K562 (cell line): ENCODE measurements at regions not wholly inside any gene's neighbourhood (a gene's known extent, or its start where the extent isn't known, plus 50 kb on each side); places are given as distances from the start of the nearest gene placed in this dataset.

ENCODE experiments used
- ATAC-seq: fragments of 200-7000 bp; cut with Tn5 transposase; 3 replicates; pipeline ENCODE4 v1.9.1; 2020; ENCODE audit warnings: moderate library complexity
- BruUV-seq: library from RNA; stranded (reverse); fragments of 400-500 nt; replicated peaks from 2 replicates; lab custom pipeline; 2021; lab: Mats Ljungman, UMichigan
- CTCF ChIA-PET: fragments of 300-600 bp; formaldehyde crosslinking; extraction: SDS; loops from one replicate; lab custom pipeline; 2021; ENCODE audit warnings: low intra/inter-chr PET ratio; lab: Yijun Ruan, JAX
- POLR2A ChIA-PET: fragments of 300-600, 350-650 bp; sonication (Branson Sonifier 250); formaldehyde crosslinking; extraction: SDS; loops from one replicate; lab custom pipeline; 2021; ENCODE audit warnings: antibody characterized with exemption, inconsistent platforms; lab: Yijun Ruan, JAX
- DNase-seq, 4 experiments: peaks; one replicate each; pipeline versions ENCODE4 v3.0.0 to v3.0.0-alpha.2; 2011 to 2018; ENCODE audit warnings: low spot score in 3 of 4, mixed read lengths in 3 of 4; ENCODE audit errors: extremely low read depth in 1 of 4
- FAIRE-seq: peaks from 2 replicates; lab custom pipeline; 2011; peaks lifted over from hg19 to GRCh38; lab: Jason Lieb, UNC
- H2AFZ ChIP-seq: 2 replicates; pipeline ENCODE4 v1.6.0; 2011; ENCODE audit warnings: low read depth, low read length, control low read depth, inconsistent platforms
- H3K27ac ChIP-seq: fragments of 200-600 bp; 3 replicates; pipeline ENCODE4 v1.8.0; 2011; ENCODE audit warnings: low read depth, mild to moderate bottlenecking, control low read depth, inconsistent platforms, low read length, moderate library complexity, mixed read lengths; ENCODE audit errors: extremely low read depth
- H3K27me3 ChIP-seq, 2 experiments: fragments of 300-600 bp in 1 of 2; 2 replicates in 1 of 2; 3 replicates in 1 of 2; pipeline versions ENCODE4 v1.6.0 to v1.8.0; 2011; ENCODE audit warnings: inconsistent platforms in 2 of 2, low read length in 2 of 2, mild to moderate bottlenecking in 1 of 2, mixed read lengths in 1 of 2, moderate library complexity in 1 of 2; ENCODE audit not compliant: control insufficient read depth in 2 of 2, insufficient read depth in 2 of 2
- H3K36me3 ChIP-seq: fragments of 300-600 bp; 3 replicates; pipeline ENCODE4 v1.8.0; 2011; ENCODE audit warnings: mild to moderate bottlenecking, low read length, inconsistent platforms; ENCODE audit not compliant: control insufficient read depth, insufficient read depth
- H3K4me1 ChIP-seq, 2 experiments: fragments of 200-600 bp in 1 of 2; replicated peaks in 1 of 2; 2 replicates in 1 of 2; 3 replicates in 1 of 2; pipeline versions ENCODE4 v1.5.1 to v1.8.0; 2011; ENCODE audit warnings: inconsistent platforms in 2 of 2, low read length in 2 of 2, mild to moderate bottlenecking in 1 of 2, mixed read lengths in 1 of 2, moderate library complexity in 1 of 2; ENCODE audit not compliant: control insufficient read depth in 2 of 2, insufficient read depth in 2 of 2
- H3K4me2 ChIP-seq: 2 replicates; pipeline ENCODE4 v1.6.1; 2011; ENCODE audit warnings: low read length, control low read depth, inconsistent platforms, mixed read lengths; ENCODE audit not compliant: insufficient read depth
- H3K4me3 ChIP-seq: fragments of 200-600 bp; sonication (generic), shearing (Covaris generic); 2 replicates; pipeline ENCODE4 v1.5.1; 2016; ENCODE audit warnings: control low read depth, inconsistent platforms
- H3K79me2 ChIP-seq: fragments of 200-600 bp; 3 replicates; pipeline ENCODE4 v1.8.0; 2011; ENCODE audit warnings: low read length, inconsistent platforms; ENCODE audit not compliant: control insufficient read depth, insufficient read depth
- H3K9ac ChIP-seq, 2 experiments: 2 replicates each; pipeline versions ENCODE4 v1.6.0 to v1.6.1; 2011; ENCODE audit warnings: low read depth in 2 of 2, low read length in 2 of 2, control low read depth in 1 of 2, inconsistent platforms in 1 of 2, mild to moderate bottlenecking in 1 of 2, mixed read lengths in 1 of 2; ENCODE audit not compliant: insufficient read depth in 1 of 2
- H3K9me1 ChIP-seq: one replicate; pipeline ENCODE4 v1.6.0; 2011; ENCODE audit warnings: inconsistent platforms, mild to moderate bottlenecking, low read length, moderate library complexity; ENCODE audit not compliant: control insufficient read depth, insufficient read depth
- H3K9me3 ChIP-seq: replicated peaks from 2 replicates; pipeline ENCODE4 v1.5.1; 2011; ENCODE audit warnings: low read depth, low read length, inconsistent platforms; ENCODE audit not compliant: control insufficient read depth, insufficient read depth
- H4K20me1 ChIP-seq: replicated peaks from 2 replicates; pipeline ENCODE4 v1.6.1; 2011; ENCODE audit warnings: low read length, inconsistent platforms, mixed read lengths; ENCODE audit not compliant: control insufficient read depth, insufficient read depth
- CBFA2T2 ChIP-seq: fragments of 450-650 bp; conservative IDR thresholded peaks from 2 replicates; pipeline ENCODE4 v1.6.1; 2017; ENCODE audit warnings: mild to moderate bottlenecking
- DNMT1 ChIP-seq: fragments of 450-650 bp; IDR thresholded peaks from 2 replicates; pipeline ENCODE4 v1.6.1; 2016; ENCODE audit warnings: antibody characterized with exemption, mild to moderate bottlenecking
- EP400 ChIP-seq: fragments of 450-650 bp; IDR thresholded peaks from 2 replicates; pipeline ENCODE4 v1.6.1; 2017; ENCODE audit warnings: antibody characterized with exemption, mild to moderate bottlenecking, moderate library complexity
- MTA1 ChIP-seq: fragments of 450-650 bp; IDR thresholded peaks from 2 replicates; pipeline ENCODE4 v1.6.1; 2017; ENCODE audit warnings: borderline replicate concordance
- MYNN ChIP-seq, 2 experiments: sonication (generic); formaldehyde crosslinking in 1 of 2; IDR thresholded peaks; 2 replicates each; pipeline versions ENCODE4 v1.5.0 to v1.6.1; 2016 to 2020; ENCODE audit warnings: antibody characterized with exemption in 1 of 2, missing genetic modification reagents in 1 of 2
- PML ChIP-seq: IDR thresholded peaks from 2 replicates; pipeline ENCODE4 v1.6.1; 2012; ENCODE audit warnings: low read length, inconsistent platforms
- SLC30A9 ChIP-seq: fragments of 250-450 bp; sonication (Bioruptor Pico); IDR thresholded peaks from 2 replicates; pipeline ENCODE4 v1.8.0; 2022; ENCODE audit warnings: mild to moderate bottlenecking, moderate library complexity
- SNRNP70 ChIP-seq: fragments of 200-400 bp; formaldehyde crosslinking; optimal IDR thresholded peaks from 2 replicates; pipeline ENCODE3; 2017; ENCODE audit warnings: low read depth, low read length
- ZNF444 ChIP-seq: fragments of 250-450 bp; sonication (Bioruptor Pico); IDR thresholded peaks from 2 replicates; pipeline ENCODE4 v1.4.0; 2020; ENCODE audit warnings: mild to moderate bottlenecking, moderate library complexity
- ZNF699 ChIP-seq: fragments of 250-450 bp; sonication (Bioruptor Pico); IDR thresholded peaks from 2 replicates; pipeline ENCODE4 v1.8.0; 2021; ENCODE audit warnings: mild to moderate bottlenecking, moderate library complexity; ENCODE audit not compliant: insufficient replicate concordance
- WGBS: fragments of 100-300 bp; shearing (Covaris generic); methylation state at CpG from one replicate; pipeline ENCODE4 v1.1.6; 2016; ENCODE audit warnings: low coverage, mixed read lengths; ENCODE audit not compliant: insufficient coverage; ENCODE audit errors: missing lambda C conversion rate; 5-methylcytosine and 5-hydroxymethylcytosine counted together
- in situ Hi-C: fragments of 300-500 bp; cut with MboI; formaldehyde crosslinking; loops from 4 replicates; pipeline ENCODE4 v1.15.0; 2018; ENCODE audit warnings: inconsistent platforms, mixed read lengths
- intact Hi-C: fragments of 100-400 bp; cut with micrococcal nuclease; formaldehyde crosslinking; loops from 2 replicates; pipeline ENCODE4 v1.14.2; 2022
- TF ChIP-seq, protein P1 (sequence below): sonication (generic); formaldehyde crosslinking; IDR thresholded peaks from 2 replicates; pipeline ENCODE4 v1.4.0; 2020; ENCODE audit warnings: mild to moderate bottlenecking, missing genetic modification reagents
- TF ChIP-seq, protein P2 (sequence below): fragments of 450-650 bp; IDR thresholded peaks from 2 replicates; pipeline ENCODE4 v1.6.1; 2016; ENCODE audit warnings: missing biosample characterization, missing genetic modification characterization
- TF ChIP-seq, protein P3 (sequence below): fragments of 450-650 bp; IDR thresholded peaks from 2 replicates; pipeline ENCODE4 v1.6.1; 2016; ENCODE audit warnings: mild to moderate bottlenecking

DNA sequence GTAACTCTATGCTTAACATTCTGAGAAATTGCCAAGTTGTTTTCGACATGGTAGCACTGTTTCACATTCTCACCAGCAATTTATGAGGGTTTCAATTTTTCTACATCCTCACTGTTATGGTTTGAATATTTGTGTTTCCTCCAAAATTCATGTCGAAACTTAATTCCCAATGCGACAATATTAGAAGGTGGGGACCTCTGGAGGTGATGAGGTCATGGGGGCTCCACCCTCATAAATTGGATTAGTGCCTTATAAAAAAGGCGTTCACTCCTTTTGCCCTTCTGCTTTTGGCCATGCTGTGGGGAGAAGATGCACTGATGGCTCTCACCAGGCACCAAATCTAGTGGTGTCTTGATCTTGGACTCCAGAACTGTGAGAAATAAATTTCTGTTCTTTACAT lies 110.3 kb downstream of the HRH4 start:
- in situ Hi-C loops = no loop called here
- Histone ChIP-seq H3K36me3 (no peaks in the 10 kb centered on the region), H3K9ac (no peak overlapping the region), H3K4me3 (no peak overlapping the region), H3K4me2 (no peak overlapping the region), H3K79me2 (no peaks in the 10 kb centered on the region), H4K20me1 (no peaks in the 10 kb centered on the region), H2AFZ (no peak overlapping the region), H3K4me1 (no peaks in the 10 kb centered on the region), H3K27ac (no peak overlapping the region), H3K9me1 (no peaks in the 10 kb centered on the region), H3K9me3 (no peaks in the 10 kb centered on the region), H3K27me3 (no peaks in the 10 kb centered on the region)
- TF ChIP-seq EP400 (no peak), DNMT1 (no peak), ZNF699 (no peak), MYNN (IDR thresholded peaks at IDR 0.05) (no peak), MYNN (CRISPR knock-in tag; IDR thresholded peaks at IDR 0.05) (no peak), ZNF444 (CRISPR knock-in tag) (no peak), SNRNP70 (no peak)
- CTCF ChIA-PET = no interaction called here
- WGBS = 0% methylated on average over 4 of the region's 4 CpGs
- BruUV-seq = no TSS peak
- FAIRE-seq (no peak), DNase-seq (no peak), ATAC-seq (no peak)
- POLR2A ChIA-PET = no interaction called here
- intact Hi-C loops = no loop called here

DNA sequence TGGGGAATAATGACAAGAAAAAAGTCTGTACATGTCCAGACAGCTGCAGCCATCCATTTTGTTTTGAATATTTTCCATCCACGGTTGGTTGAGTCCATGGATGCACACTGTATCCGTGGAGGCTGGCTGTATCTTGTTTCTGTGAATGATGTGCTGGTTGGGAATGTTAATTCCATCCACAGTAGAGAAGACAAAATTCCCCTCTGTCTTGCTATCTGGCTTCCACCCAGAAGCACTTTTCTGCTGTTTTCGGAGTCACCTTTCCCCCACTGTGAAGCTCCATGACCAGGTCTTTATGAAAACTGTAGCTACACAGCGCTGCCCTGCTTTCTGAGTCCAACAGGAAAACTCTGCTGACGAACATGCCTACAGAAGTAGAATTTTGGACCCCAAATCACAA lies 122.3 kb downstream of the HRH4 start:
- H3K36me3 ChIP-seq = no peaks in the 10 kb centered on the region
- H2AFZ ChIP-seq = no peak overlapping the region
- POLR2A ChIA-PET = no interaction called here
- CTCF ChIA-PET = no interaction called here
- WGBS = 0% methylated on average over 5 of the region's 5 CpGs
- ATAC-seq (no peak), FAIRE-seq (no peak), DNase-seq (no peak)
- H3K9me3 ChIP-seq = no peaks in the 10 kb centered on the region
- no peaks in the 10 kb centered on the region for H3K79me2 ChIP-seq
- no peak overlapping the region for H3K9ac ChIP-seq
- no peak overlapping the region for H3K27ac ChIP-seq
- H3K9me1 ChIP-seq = no peaks in the 10 kb centered on the region
- in situ Hi-C loops = no loop called here
- no TSS peak for BruUV-seq
- no peaks in the 10 kb centered on the region for H4K20me1 ChIP-seq
- no peak overlapping the region for H3K4me2 ChIP-seq
- no peaks in the 10 kb centered on the region for H3K4me1 ChIP-seq
- H3K27me3 ChIP-seq = no peaks in the 10 kb centered on the region
- no peak overlapping the region for H3K4me3 ChIP-seq
- intact Hi-C loops = no loop called here
- TF ChIP-seq SLC30A9 (CRISPR knock-in tag) (no peak), CBFA2T2 (no peak), MTA1 (no peak), PML (no peak)
- TF ChIP-seq, protein P1, sequence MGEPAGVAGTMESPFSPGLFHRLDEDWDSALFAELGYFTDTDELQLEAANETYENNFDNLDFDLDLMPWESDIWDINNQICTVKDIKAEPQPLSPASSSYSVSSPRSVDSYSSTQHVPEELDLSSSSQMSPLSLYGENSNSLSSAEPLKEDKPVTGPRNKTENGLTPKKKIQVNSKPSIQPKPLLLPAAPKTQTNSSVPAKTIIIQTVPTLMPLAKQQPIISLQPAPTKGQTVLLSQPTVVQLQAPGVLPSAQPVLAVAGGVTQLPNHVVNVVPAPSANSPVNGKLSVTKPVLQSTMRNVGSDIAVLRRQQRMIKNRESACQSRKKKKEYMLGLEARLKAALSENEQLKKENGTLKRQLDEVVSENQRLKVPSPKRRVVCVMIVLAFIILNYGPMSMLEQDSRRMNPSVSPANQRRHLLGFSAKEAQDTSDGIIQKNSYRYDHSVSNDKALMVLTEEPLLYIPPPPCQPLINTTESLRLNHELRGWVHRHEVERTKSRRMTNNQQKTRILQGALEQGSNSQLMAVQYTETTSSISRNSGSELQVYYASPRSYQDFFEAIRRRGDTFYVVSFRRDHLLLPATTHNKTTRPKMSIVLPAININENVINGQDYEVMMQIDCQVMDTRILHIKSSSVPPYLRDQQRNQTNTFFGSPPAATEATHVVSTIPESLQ (CRISPR knock-in tag) = no peak
- TF ChIP-seq, protein P2, sequence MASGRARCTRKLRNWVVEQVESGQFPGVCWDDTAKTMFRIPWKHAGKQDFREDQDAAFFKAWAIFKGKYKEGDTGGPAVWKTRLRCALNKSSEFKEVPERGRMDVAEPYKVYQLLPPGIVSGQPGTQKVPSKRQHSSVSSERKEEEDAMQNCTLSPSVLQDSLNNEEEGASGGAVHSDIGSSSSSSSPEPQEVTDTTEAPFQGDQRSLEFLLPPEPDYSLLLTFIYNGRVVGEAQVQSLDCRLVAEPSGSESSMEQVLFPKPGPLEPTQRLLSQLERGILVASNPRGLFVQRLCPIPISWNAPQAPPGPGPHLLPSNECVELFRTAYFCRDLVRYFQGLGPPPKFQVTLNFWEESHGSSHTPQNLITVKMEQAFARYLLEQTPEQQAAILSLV (tag) = no peak
- TF ChIP-seq, protein P3, sequence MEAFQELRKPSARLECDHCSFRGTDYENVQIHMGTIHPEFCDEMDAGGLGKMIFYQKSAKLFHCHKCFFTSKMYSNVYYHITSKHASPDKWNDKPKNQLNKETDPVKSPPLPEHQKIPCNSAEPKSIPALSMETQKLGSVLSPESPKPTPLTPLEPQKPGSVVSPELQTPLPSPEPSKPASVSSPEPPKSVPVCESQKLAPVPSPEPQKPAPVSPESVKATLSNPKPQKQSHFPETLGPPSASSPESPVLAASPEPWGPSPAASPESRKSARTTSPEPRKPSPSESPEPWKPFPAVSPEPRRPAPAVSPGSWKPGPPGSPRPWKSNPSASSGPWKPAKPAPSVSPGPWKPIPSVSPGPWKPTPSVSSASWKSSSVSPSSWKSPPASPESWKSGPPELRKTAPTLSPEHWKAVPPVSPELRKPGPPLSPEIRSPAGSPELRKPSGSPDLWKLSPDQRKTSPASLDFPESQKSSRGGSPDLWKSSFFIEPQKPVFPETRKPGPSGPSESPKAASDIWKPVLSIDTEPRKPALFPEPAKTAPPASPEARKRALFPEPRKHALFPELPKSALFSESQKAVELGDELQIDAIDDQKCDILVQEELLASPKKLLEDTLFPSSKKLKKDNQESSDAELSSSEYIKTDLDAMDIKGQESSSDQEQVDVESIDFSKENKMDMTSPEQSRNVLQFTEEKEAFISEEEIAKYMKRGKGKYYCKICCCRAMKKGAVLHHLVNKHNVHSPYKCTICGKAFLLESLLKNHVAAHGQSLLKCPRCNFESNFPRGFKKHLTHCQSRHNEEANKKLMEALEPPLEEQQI = no peak
